ENCODE measurements at regions not wholly inside any gene's neighbourhood (a gene's known extent, or its start where the extent isn't known, plus 50 kb on each side); places are given as distances from the start of the nearest gene placed in this dataset.
"Not testable (repeated sequence)": the region's sequence is repeated elsewhere in the genome, so short reads cannot be mapped to it uniquely, and the experiment has no call there.

- no peak for DNase-seq
- Mint-ChIP-seq H3K36me3 (no peaks in the 10 kb centered on the region), H3K27ac (no peak overlapping the region), H3K9me3 (peaks cover 0 to 4% (median 0%) of the 10 kb centered on the region in 9 donors), H3K4me3 (no peak overlapping the region), H3K4me1 (no peaks in the 10 kb centered on the region), H3K27me3 (no peaks in the 10 kb centered on the region)
- ATAC-seq: no peak
- POLR2A ChIA-PET: no interaction called here
These were observed 593.0 kb downstream of the BNC2 start for GRCh38 chr9:16277471-16277960.

GRCh38 chr9:16278326-16278999 is 592.0 kb downstream of the BNC2 start:
- Mint-ChIP-seq H3K9me3 (peaks cover 0 to 4% (median 0%) of the 10 kb centered on the region in 9 donors), H3K4me1 (no peaks in the 10 kb centered on the region), H3K27ac (no peak overlapping the region), H3K27me3 (no peaks in the 10 kb centered on the region), H3K4me3 (no peak overlapping the region), H3K36me3 (no peaks in the 10 kb centered on the region)
- POLR2A ChIA-PET: no interaction called here
- ATAC-seq: no peak
- DNase-seq: no peak

- Mint-ChIP-seq H3K36me3 (no peaks in the 10 kb centered on the region), H3K27ac (no peak overlapping the region), H3K4me3 (no peak overlapping the region), H3K9me3 (peaks cover 0 to 4% (median 0%) of the 10 kb centered on the region in 9 donors), H3K4me1 (no peaks in the 10 kb centered on the region), H3K27me3 (no peaks in the 10 kb centered on the region)
- DNase-seq: no peak
- POLR2A ChIA-PET: interaction anchor here (0.6 kb wide), 1 partner anchor 27 kb away, joined by 3 read pairs; no protein-coding TSS in a partner anchor
- ATAC-seq: no peak
These were observed 588.8 kb downstream of the BNC2 start for GRCh38 chr9:16281707-16282106.

- POLR2A ChIA-PET: no interaction called here
These were observed 588.3 kb downstream of the BNC2 start for GRCh38 chr9:16282216-16282615.

GRCh38 chr9:16282718-16283117 is 587.8 kb downstream of the BNC2 start:
- H3K4me1 Mint-ChIP-seq: no peaks in the 10 kb centered on the region
- no peaks in the 10 kb centered on the region for H3K27me3 Mint-ChIP-seq
- ATAC-seq (no peak), DNase-seq (no peak)
- peak overlapping the region in 1 of 10 donors; percentile 32 for H3K27ac Mint-ChIP-seq
- H3K36me3 Mint-ChIP-seq: peaks cover 0 to 5% (median 0%) of the 10 kb centered on the region in 3 donors
- POLR2A ChIA-PET: no interaction called here
- no peak overlapping the region for H3K4me3 Mint-ChIP-seq
- peaks cover 0 to 4% (median 0%) of the 10 kb centered on the region in 9 donors for H3K9me3 Mint-ChIP-seq

More at GRCh38 chr9:16282216-16282615, 588.3 kb downstream of the BNC2 start:
- H3K4me1 Mint-ChIP-seq: no peaks in the 10 kb centered on the region
- peaks cover 0 to 4% (median 0%) of the 10 kb centered on the region in 9 donors for H3K9me3 Mint-ChIP-seq
- ATAC-seq (no peak), DNase-seq (no peak)
- no peak overlapping the region for H3K27ac Mint-ChIP-seq
- H3K36me3 Mint-ChIP-seq: peaks cover 0 to 1% (median 0%) of the 10 kb centered on the region in 3 donors
- no peaks in the 10 kb centered on the region for H3K27me3 Mint-ChIP-seq
- H3K4me3 Mint-ChIP-seq: no peak overlapping the region

GRCh38 chr9:16286160-16286559 is 584.3 kb downstream of the BNC2 start:
- H3K27ac Mint-ChIP-seq: no peak overlapping the region
- DNase-seq (no peak), ATAC-seq (no peak)
- H3K27me3 Mint-ChIP-seq: peaks cover 0 to 10% (median 4%) of the 10 kb centered on the region in 5 donors
- peaks cover 0 to 5% (median 0%) of the 10 kb centered on the region in 4 donors for H3K4me1 Mint-ChIP-seq
- POLR2A ChIA-PET: no interaction called here
- H3K4me3 Mint-ChIP-seq: no peak overlapping the region
- peaks cover 0 to 5% (median 0%) of the 10 kb centered on the region in 3 donors for H3K36me3 Mint-ChIP-seq
- H3K9me3 Mint-ChIP-seq: peaks cover 0 to 6% (median 0%) of the 10 kb centered on the region in 9 donors

- no peak overlapping the region for H3K4me3 Mint-ChIP-seq
- H3K4me1 Mint-ChIP-seq: peaks cover 0 to 5% (median 0%) of the 10 kb centered on the region in 4 donors
- H3K9me3 Mint-ChIP-seq: peaks cover 0 to 6% (median 0%) of the 10 kb centered on the region in 9 donors
- ATAC-seq (no peak), DNase-seq (no peak)
- no peak overlapping the region for H3K27ac Mint-ChIP-seq
- H3K36me3 Mint-ChIP-seq: peaks cover 0 to 5% (median 1%) of the 10 kb centered on the region in 3 donors
- H3K27me3 Mint-ChIP-seq: peaks cover 2 to 10% (median 4%) of the 10 kb centered on the region in 5 donors
- POLR2A ChIA-PET: no interaction called here
These were observed 580.8 kb downstream of the BNC2 start for GRCh38 chr9:16289639-16290038.

GRCh38 chr9:16290169-16290568 is 580.3 kb downstream of the BNC2 start:
- Mint-ChIP-seq H3K4me3 (no peak overlapping the region), H3K27me3 (peaks cover 2 to 14% (median 4%) of the 10 kb centered on the region in 5 donors), H3K4me1 (peaks cover 0 to 5% (median 0%) of the 10 kb centered on the region in 4 donors), H3K36me3 (peaks cover 0 to 5% (median 1%) of the 10 kb centered on the region in 3 donors), H3K9me3 (peaks cover 0 to 6% (median 0%) of the 10 kb centered on the region in 9 donors), H3K27ac (no peak overlapping the region)
- POLR2A ChIA-PET: no interaction called here
- ATAC-seq: no peak
- no peak for DNase-seq

GRCh38 chr9:16291921-16292320 is 578.5 kb downstream of the BNC2 start:
- Mint-ChIP-seq H3K4me1 (peaks cover 0 to 5% (median 0%) of the 10 kb centered on the region in 4 donors), H3K27ac (no peak overlapping the region), H3K27me3 (peaks cover 2 to 14% (median 4%) of the 10 kb centered on the region in 5 donors), H3K36me3 (peaks cover 0 to 9% (median 1%) of the 10 kb centered on the region in 3 donors), H3K9me3 (peaks cover 0 to 4% (median 0%) of the 10 kb centered on the region in 9 donors), H3K4me3 (no peak overlapping the region)
- POLR2A ChIA-PET: no interaction called here
- DNase-seq (no peak), ATAC-seq (no peak)

GRCh38 chr9:16293610-16294009 is 576.9 kb downstream of the BNC2 start:
- POLR2A ChIA-PET: no interaction called here
- H3K4me3 Mint-ChIP-seq: no peak overlapping the region
- H3K9me3 Mint-ChIP-seq: peaks cover 0 to 9% (median 0%) of the 10 kb centered on the region in 9 donors
- peaks cover 2 to 14% (median 4%) of the 10 kb centered on the region in 5 donors for H3K27me3 Mint-ChIP-seq
- peaks cover 0 to 4% (median 1%) of the 10 kb centered on the region in 3 donors for H3K36me3 Mint-ChIP-seq
- H3K27ac Mint-ChIP-seq: no peak overlapping the region
- DNase-seq: no peak
- H3K4me1 Mint-ChIP-seq: peaks cover 0 to 5% (median 0%) of the 10 kb centered on the region in 4 donors
- ATAC-seq: no peak

- H3K4me3 Mint-ChIP-seq: no peak overlapping the region
- H3K27me3 Mint-ChIP-seq: peaks cover 2 to 14% (median 4%) of the 10 kb centered on the region in 5 donors
- peaks cover 0 to 11% (median 2%) of the 10 kb centered on the region in 9 donors for H3K9me3 Mint-ChIP-seq
- peaks cover 0 to 4% (median 1%) of the 10 kb centered on the region in 3 donors for H3K36me3 Mint-ChIP-seq
- DNase-seq: no peak
- POLR2A ChIA-PET: no interaction called here
- H3K27ac Mint-ChIP-seq: no peak overlapping the region
- no peak for ATAC-seq
- peaks cover 0 to 5% (median 0%) of the 10 kb centered on the region in 4 donors for H3K4me1 Mint-ChIP-seq
These were observed 576.2 kb downstream of the BNC2 start for GRCh38 chr9:16294133-16294770.

- DNase-seq, H3K36me3 Mint-ChIP-seq, ATAC-seq, H3K4me3 Mint-ChIP-seq, POLR2A ChIA-PET, H3K27me3 Mint-ChIP-seq, H3K27ac Mint-ChIP-seq, H3K4me1 Mint-ChIP-seq: not testable (repeated sequence)
- peaks cover 0 to 11% (median 2%) of the 10 kb centered on the region in 9 donors for H3K9me3 Mint-ChIP-seq
These were observed 575.5 kb downstream of the BNC2 start for GRCh38 chr9:16294940-16295339.

GRCh38 chr9:16299368-16299767 is 571.1 kb downstream of the BNC2 start:
- H3K27ac Mint-ChIP-seq, POLR2A ChIA-PET, ATAC-seq, H3K4me3 Mint-ChIP-seq, H3K27me3 Mint-ChIP-seq, H3K4me1 Mint-ChIP-seq, H3K36me3 Mint-ChIP-seq, DNase-seq: not testable (repeated sequence)
- peaks cover 0 to 11% (median 0%) of the 10 kb centered on the region in 9 donors for H3K9me3 Mint-ChIP-seq

All from naive thymus-derived CD8-positive, alpha-beta T cell (primary cell).